DMS53 (cell line): ENCODE measurements at regions not wholly inside any gene's neighbourhood (a gene's known extent, or its start where the extent isn't known, plus 50 kb on each side); places are given as distances from the start of the nearest gene placed in this dataset.

Experiments
- DNase-seq: peaks from one replicate; lab custom pipeline; 2025; lab: John Stamatoyannopoulos, UW

DNA sequence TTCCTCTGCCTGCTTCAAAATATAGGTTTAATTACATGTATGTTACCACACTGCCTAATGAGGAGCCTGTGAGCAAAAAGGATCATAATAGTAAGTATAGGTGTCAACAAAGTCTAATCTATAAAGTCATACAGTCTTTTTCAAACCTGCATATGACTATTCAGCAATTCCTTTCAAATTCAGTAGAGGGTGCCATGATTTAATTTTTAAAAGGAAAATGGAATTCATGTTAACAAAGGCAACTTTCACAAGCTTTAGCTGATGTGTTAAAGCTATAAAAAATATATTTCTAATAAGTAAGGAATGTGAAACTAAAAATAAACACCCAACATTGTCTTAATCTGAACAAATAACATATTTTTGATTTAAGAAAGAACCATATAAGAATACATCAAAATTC, 52.1 kb downstream of the MPP7 start:
- peak; percentile 61 for DNase-seq

GRCh38 chr10:28250358-28250757, 52.5 kb downstream of the MPP7 start:
- no peak for DNase-seq

GRCh38 chr10:28249512-28249911, 53.4 kb downstream of the MPP7 start:
- DNase-seq: no peak

GRCh38 chr10:28248092-28248491, 54.8 kb downstream of the MPP7 start:
- no peak for DNase-seq

- DNase-seq: no peak
These were observed 56.8 kb downstream of the MPP7 start for GRCh38 chr10:28246023-28246422.

DNA sequence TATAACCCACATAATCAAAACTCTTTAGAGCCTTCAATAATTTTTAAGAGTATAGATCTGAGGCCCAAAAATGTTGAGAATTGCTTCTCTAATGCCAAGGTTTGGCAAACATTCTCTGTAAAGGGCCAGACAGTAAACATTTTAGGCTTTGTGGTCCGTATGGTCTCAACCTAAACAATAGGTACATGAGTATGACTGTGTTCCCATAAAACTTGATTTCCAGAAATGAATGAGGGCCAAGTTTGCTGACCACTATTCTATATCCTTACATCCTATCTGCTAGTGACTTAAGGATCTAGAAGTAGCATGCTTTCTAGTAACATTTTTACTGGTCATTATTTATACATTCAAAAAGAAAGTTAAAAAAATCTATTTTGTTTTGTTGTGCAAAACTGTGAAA, 58.9 kb downstream of the MPP7 start:
- no peak for DNase-seq

DNA sequence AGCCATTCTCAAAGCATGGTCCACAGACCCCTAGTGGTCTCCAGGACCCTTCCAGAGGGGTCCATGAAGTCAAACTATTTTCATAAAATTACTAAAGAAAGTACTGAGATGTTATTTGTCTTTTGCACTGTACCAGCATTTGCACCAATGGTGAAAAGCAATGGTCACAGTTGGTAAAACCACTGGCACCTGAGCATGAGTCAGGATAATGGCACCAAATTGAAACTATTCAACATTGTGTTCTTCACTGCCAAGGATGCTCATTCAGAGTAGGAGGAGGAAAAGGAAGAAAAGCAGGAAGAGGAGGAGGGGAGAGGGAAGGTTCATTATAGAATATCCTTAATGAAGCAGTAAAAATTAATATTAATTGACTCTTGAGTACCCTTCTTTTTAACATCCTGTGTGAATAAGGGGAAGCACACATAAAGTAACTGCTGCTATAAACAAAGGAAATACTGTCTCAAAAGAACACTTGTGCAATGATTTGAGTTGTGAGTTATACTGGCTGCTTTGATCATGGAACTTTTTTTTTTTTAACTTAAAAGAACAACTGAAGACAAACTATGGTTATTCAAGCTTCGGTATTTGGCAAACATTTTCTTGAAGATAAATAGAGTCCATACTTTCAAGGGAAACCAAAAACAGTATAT, 60.2 kb downstream of the MPP7 start:
- DNase-seq: no peak

DNA sequence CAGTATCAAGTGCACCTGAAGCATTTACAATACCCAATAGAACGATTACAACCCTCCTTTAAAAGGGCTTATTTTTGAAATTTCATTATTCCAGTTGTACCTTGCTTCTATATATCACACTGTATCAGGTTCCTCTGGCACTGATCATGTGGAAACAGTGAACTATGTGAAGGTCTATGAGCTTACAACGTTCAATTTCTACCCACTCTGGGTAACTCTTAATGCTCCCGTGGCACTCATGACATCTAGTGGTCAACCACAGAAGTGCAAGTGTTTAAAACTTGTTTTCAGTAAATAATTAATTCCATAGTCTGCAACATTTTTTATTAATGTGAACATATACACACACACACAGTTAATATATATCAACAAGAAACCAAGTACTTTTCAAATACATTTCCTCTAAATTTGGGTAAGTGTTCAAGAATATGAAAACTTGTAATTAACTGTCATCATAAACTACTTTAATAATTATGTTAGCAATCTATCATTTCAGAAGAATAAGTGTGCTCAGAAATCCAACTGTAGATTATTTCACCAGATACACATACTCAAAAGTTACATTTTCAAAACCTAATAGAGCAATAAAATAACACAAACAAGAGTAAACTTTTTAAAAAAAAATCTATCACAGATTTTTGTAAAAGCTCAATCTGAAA, 61.0 kb downstream of the MPP7 start:
- peak; percentile 85 for DNase-seq

- DNase-seq: no peak
These were observed 62.5 kb downstream of the MPP7 start for GRCh38 chr10:28240400-28240799.

DNA sequence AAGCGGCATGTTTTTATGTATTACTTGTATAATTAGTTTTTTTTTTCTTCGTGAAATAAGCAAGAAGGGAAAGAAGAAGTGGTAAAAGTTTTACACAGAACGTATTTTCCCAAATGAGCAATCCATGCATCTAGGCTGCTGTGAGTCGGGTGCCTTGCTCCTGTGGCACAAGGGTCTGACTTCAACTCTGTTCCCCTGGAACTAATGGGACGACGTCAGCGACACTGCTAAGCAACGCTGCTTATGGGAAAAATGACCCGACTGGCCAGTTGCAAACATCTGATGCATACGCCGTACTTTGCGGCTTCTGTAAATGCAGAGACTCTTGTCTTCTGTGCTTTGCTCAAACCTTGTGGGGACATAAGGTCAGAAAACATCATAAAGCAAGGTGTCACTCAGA, 66.3 kb downstream of the MPP7 start:
- no peak for DNase-seq

GRCh38 chr10:28220811-28221210, 82.1 kb downstream of the MPP7 start:
- no peak for DNase-seq

- DNase-seq: no peak
These were observed 83.6 kb downstream of the MPP7 start for GRCh38 chr10:28219251-28219650.

DNA sequence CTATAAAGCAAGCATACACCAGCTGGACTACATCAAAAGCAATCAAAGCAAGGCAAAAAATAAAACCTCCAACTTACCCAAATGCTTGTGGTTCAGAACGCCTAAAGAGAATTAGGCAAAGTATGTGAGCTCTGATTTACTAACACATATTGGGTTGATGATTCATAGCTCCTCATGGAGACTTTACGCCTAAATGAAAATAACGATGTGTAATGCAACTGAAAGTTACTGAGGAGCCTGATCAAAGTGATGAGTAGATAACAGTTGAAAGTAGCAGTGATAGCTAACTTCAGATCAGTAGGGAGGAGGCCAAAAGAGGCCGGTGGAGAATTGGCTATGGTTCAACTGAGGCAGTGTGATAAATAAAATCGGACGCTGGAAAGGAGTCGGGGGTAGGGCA, 85.0 kb downstream of the MPP7 start:
- DNase-seq: peak; percentile 24

GRCh38 chr10:28215930-28216329, 86.9 kb downstream of the MPP7 start:
- DNase-seq: peak; percentile 70

GRCh38 chr10:28214219-28214618, 88.6 kb downstream of the MPP7 start:
- peak; percentile 36 for DNase-seq

GRCh38 chr10:28211759-28212158, 91.1 kb downstream of the MPP7 start:
- no peak for DNase-seq

- DNase-seq: no peak
These were observed 95.1 kb downstream of the MPP7 start for GRCh38 chr10:28207799-28208198.

DNA sequence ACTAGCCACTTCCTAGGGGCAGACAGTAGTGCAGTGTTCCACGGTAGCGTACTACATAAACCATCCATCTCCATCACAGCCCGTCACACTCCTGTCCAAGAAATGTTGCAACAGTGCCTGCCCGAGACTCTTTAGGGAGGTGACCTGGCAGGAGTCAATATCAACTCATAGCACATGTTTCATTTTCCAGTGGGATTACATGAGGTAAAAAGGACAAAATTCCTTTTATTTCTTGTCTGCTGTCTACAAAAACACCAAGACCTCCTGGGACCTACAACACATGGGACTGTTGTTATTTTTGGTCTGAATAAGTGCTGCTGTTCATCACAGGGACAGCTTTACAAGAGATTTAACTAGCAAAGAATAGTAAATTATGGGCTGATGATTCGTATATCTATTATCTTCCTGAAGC, 99.9 kb downstream of the MPP7 start:
- no peak for DNase-seq

GRCh38 chr10:28201410-28202400, 101.2 kb downstream of the MPP7 start:
- no peak for DNase-seq

GRCh38 chr10:28200775-28201174, 102.1 kb downstream of the MPP7 start:
- DNase-seq: no peak

DNA sequence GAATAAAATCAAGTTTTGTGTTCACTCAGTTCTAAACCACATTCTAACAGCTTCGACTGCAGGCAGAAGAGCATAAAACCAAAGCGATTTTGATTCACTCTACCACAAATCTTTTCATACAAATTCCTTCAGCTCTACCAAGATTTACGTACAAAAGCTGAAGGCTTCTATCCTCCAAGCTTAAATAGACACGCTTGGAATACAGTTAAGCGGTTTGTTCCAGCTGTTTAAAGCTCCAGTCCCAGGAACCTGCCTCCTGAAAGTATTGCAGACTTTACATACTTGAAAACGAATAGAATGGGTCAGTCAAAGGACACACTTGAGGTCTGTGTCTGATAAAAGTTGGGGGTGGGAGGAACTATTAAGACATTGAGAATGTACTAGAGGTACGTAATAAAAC, 102.9 kb downstream of the MPP7 start:
- DNase-seq: no peak

GRCh38 chr10:28190196-28190595, 112.7 kb downstream of the MPP7 start:
- no peak for DNase-seq

DNA sequence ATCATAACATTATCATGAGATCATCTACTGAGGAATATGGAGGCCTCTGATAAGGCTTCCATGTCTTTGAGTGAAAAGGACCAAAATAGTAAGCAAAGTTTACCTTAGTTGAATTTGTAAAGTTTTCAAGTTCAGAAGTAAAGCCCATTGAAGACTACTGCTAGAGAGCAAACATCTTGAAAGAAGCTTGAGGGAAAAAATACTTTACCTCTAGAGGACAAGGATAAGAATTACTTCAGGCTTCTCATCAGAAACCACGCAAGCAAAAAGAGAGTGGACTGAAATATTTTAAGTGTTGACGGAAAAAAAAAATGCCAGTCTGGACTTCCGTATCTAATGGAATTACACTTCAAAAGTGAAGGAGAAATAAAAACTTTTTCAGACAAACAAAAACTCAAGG, 114.3 kb downstream of the MPP7 start:
- DNase-seq: no peak
